HG02943 (cell line): ENCODE measurements at regions not wholly inside any gene's neighbourhood (a gene's known extent, or its start where the extent isn't known, plus 50 kb on each side); places are given as distances from the start of the nearest gene placed in this dataset.

Source experiments
- ATAC-seq: cut with Tn5 transposase; IDR thresholded peaks from one replicate; pipeline ENCODE4 v1.9.1; 2021; ENCODE audit warnings: mild to moderate bottlenecking, low read depth, moderate library complexity; ENCODE audit not compliant: unreplicated experiment

- no peak for ATAC-seq
Measured at GRCh38 chr10:123567984-123568739, 98.0 kb upstream of the GPR26 start.

DNA sequence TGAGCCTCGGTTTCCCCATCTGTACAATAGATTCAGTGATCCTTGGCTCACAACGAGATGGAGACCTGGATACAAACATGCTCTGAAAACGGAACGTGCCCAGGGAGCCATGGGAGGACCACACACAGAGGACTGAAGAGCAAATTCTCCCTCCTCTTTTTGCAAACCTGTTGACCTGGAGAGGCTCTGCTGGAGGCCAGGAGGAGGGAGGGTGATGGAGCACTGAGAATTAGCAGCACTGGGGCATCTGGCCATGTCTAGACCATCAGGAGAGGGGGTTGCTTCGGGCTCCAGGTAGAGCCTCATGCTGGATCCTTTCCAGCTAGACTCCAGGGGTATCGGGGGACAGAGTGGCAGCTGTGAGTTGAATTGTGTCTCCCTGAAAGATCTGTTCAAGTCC lies 97.4 kb upstream of the GPR26 start:
- no peak for ATAC-seq

DNA sequence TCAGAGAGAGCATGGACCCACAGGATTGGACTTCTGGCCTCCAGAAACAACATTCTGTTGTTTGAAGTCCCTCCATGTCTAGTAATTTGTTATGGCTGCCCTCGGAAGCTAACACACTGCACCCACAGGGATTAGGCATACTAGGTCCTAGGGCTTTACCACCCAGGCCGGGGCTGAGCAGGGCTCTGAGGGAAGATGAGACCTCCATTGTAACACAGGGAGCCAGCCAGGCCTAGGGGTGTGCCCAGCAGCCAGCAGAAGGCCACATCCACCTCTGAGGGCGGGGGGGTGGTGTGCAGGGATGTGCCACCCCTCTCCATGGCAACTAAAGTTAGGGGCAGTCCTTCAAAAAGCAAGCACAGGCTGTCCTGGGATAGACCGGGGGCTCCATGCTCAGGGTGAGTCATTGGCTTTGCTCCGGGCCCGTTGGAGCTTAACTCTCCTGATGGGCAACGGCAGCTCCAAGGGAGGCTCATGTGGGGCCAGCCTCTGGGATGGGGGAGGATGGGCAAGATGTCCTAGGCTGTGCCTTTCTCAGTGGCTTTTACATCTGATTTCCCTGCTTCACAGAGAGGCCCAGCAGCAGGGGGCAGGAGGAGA lies 96.6 kb upstream of the GPR26 start:
- ATAC-seq = no peak

GRCh38 chr10:123570051-123570897 lies 95.9 kb upstream of the GPR26 start:
- no peak for ATAC-seq

DNA sequence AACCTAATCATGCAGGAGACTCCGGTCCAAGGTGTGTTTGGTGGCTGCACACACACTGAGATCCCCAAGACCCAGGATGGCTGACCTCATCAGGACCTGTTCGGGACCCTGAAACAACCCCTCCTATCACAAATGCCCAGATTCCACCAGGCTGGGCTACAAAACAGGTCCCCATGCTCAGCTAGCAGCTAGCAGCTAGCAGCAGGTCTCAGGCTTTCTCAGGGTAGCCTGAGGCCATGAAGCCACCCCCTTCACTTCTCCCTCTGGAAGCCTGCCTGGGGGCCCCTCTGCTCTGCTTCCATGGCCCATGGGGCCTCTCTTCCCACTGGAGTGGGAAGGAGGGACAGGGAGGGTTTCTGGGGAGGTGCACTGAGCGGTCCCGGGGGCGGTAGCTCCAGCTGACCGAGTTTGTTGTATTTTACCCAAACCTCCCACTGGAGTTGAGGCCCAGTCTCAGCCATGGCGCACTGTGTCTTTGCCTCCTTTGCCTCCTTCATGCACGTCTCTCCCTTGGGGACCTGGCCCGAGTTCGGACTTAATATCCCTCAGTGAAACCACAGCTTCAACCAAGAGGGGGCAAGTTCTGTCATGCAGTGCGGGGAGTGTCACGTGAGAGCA lies 95.1 kb upstream of the GPR26 start:
- ATAC-seq = no peak

DNA sequence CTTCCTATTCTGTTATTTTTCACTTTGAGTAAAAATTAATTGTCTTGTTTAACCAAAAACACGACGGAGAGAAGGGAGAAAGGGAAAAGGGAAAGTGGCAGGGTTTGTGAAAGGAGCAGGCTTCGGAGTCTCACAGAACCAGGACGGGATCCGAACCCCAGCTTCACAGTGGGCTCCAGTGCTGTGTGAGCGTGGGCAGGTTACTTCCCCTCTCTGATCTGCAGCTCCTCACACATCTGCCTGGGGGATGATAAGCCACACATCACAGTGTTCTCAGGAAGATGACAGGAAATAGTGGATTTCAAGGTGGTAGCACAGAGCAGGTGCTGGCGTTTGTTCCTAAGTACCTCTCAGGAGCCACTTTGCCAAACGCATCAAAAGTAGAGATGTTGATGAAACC lies 94.2 kb upstream of the GPR26 start:
- ATAC-seq = no peak

GRCh38 chr10:123573236-123574108 lies 92.7 kb upstream of the GPR26 start:
- ATAC-seq = no peak

- no peak for ATAC-seq
Measured at GRCh38 chr10:123574109-123574698, 92.0 kb upstream of the GPR26 start.

DNA sequence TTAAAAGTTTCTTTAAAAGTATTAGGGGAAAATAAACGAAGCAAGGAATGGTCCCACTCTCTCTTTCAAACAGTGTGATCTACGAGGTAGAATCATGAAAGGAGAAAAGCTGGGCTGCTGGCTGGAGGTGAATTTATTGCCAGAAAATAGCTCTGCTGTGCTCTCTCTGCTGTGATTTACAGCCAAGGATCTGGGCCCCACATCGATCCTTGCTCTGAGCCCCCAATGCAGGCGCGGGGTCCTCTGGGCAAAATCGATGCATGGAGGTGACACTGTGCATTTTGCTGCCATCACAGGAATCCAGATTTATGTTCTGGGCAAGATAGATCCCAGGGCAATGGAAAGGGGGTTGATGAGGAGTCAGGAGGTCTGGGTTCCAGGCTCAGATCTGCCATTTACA lies 91.0 kb upstream of the GPR26 start:
- ATAC-seq = no peak

GRCh38 chr10:123576706-123577105 lies 89.4 kb upstream of the GPR26 start:
- ATAC-seq = no peak

DNA sequence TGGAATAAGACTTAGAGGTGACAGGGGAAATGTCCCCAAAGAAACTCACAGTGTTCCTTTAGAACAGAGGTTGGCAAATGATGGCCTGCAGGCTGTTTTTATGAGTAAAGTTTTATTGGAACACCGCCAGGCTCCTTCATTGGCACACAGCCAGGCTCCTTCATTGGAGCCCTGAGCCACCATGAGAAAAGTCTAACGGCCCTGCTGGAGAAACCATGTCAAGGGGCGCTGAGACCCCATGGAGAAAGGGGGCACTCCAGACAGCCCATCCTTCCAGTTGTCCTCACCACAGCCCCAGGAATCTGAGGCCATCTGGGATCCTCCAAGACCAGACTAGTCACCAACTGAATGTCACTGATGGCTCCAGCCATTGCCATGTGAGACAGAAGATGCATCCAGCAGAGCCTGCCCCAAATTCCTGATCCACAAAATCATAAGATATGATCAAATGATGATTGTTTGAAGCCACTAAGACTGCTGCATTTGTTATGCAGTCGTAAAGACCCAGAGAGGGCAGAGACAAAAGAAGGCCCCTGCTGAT lies 88.2 kb upstream of the GPR26 start:
- no peak for ATAC-seq

- no peak for ATAC-seq
Measured at GRCh38 chr10:123578721-123579120, 87.4 kb upstream of the GPR26 start.

DNA sequence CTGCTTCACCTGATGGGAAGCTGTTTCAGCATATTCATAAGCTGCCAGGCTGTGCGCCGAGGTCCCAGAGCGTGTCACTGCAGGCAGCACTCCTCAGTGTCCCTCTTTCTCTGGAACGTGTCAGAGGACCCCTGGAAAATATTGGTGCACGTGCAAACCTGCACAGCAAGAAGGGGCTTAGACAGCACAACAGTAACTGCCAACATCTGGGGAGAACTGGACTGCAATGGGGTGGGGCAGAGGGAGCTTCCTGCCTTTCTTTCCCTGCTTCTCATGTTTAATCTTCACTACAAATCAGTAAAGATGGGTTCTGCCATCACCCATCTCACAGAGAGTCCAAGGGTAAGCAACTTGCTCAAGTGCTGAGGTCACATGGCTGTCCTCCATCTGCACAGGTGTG lies 86.5 kb upstream of the GPR26 start:
- ATAC-seq = no peak

- no peak for ATAC-seq
Measured at GRCh38 chr10:123580426-123580825, 85.7 kb upstream of the GPR26 start.

DNA sequence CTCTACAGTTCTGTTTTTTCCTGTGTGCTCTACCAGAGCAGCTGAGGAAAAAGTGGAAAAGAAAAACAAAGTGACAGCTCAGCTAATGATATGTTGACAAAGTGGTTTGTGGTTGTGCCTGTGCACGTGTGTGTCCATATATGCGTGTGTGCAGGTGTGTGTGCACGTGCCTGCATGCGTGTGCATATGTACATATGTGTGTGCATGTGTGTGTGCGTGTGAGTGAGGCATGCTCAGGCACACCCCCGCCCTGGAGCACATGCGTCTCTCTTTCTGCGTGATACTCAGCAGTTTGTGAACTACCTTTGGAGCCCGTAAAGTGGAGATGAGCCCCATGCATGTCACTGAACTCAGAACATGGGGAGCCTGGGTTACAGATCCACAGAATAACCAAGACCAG lies 84.5 kb upstream of the GPR26 start:
- ATAC-seq = no peak

DNA sequence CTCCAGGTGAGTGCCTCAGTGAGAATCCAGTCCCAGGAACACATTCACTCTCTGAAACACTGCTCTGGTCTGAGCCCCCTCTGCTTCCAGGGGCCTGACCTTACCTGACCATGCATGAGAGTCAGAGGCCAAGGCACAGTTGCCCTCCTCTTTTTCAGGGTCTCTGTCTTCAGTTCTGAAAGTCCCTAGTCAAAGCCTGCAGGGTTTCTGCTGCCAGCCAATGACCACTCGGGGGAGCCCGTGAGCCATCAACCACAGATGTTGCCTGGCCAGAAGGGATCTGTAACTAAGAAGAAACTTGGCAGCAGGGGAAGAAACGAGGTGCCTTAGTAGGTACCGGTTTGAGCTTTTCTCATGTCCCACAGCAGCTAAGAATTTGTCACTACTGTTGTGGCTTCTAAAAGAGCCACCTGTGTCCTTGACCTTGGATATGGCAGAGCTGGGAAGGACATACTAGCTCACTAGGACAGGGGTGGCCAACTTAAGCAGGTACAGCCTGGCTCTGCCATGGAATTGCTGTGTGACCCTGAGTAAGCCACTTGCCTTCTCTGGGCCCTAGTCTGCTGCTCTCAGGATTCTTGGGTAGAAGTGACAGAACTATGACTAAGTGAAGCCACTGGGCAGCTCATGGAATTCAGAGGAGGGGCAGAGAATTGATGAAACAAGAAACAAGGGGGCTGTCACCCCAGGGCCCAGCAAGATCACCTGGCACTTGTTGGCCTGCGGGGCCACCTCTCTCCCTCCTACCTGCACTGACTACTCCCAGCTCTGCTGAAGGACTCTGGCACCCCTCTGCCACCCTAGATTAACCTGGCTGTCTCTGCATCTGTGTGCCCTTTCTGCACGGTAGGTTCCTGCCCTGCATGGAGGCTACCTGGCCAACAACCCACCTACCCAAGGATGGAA lies 83.8 kb upstream of the GPR26 start:
- ATAC-seq = no peak

GRCh38 chr10:123583639-123584418 lies 82.3 kb upstream of the GPR26 start:
- ATAC-seq = no peak

DNA sequence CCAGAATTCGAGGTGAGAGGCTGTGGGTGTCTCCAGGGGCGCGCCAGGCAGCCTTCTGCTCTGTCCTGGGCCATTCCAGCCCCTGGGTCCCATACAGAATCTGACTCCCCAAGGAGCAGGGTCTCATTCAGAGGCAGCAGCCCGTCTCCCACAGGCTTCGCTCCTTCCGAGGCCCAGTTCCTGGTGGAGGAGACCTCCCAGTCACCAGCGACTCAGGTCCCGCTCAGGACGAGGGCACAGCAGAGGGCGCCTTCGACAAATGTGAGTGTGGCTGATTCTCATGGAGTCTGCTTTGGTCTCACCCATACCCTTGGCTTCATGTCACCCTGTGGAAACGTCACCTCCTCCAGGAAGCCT lies 81.8 kb upstream of the GPR26 start:
- no peak for ATAC-seq
